Peyer's patch (tissue), 4 donors: ENCODE measurements at regions not wholly inside any gene's neighbourhood (a gene's known extent, or its start where the extent isn't known, plus 50 kb on each side); places are given as distances from the start of the nearest gene placed in this dataset.

ENCODE experiments used
- CTCF ChIP-seq, 6 experiments: fragments of 450-650 bp in 4 of 6; fragments of 200-600 bp in 2 of 6; sonication (generic) in 1 of 6; IDR thresholded peaks; one replicate each; pipeline ENCODE4 v1.5.1; 2017 to 2019; ENCODE audit warnings: antibody characterized with exemption in 6 of 6, mild to moderate bottlenecking in 3 of 6, moderate library complexity in 1 of 6
- POLR2A ChIP-seq, 2 donors: fragments of 450-650 bp; IDR thresholded peaks; one replicate each; pipeline ENCODE4 v1.5.1; 2017; ENCODE audit warnings: antibody characterized with exemption in 2 of 2, mild to moderate bottlenecking in 2 of 2, moderate library complexity in 2 of 2

DNA sequence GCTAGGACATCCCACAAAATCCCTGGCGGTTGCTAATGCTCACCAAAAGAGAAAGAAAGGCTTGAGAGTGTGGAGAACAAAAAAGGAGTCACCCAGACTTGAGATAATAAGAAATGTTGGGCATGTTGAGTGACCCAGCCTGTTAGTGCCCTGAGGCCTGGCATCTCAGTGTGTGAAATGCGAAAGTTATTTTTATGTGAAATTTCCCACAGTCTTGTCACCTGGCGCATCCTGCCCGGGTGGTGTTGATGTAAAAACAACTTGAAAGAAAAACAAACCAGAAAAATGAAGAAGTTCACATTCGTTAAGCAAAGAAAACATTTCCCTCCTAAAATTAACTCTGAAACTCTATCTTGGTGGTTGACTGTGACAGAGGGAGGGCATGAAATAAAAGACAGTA lies 495.2 kb downstream of the MID1IP1 start:
- TF ChIP-seq CTCF (IDR thresholded peaks at IDR 0.05) (no peak), POLR2A (IDR thresholded peaks at IDR 0.05) (no peak)
